Panc1 (cell line): ENCODE measurements at regions not wholly inside any gene's neighbourhood (a gene's known extent, or its start where the extent isn't known, plus 50 kb on each side); places are given as distances from the start of the nearest gene placed in this dataset.

Experiments used
- ATAC-seq: fragments of 200-7000 bp; cut with Tn5 transposase; 2 replicates; pipeline ENCODE4 v1.9.1; 2020; ENCODE audit warnings: mild to moderate bottlenecking, moderate library complexity
- BruUV-seq: library from RNA; stranded (reverse); fragments of 400-500 nt; replicated peaks from 2 replicates; lab custom pipeline; 2021; lab: Mats Ljungman, UMichigan
- CTCF ChIA-PET: fragments of 300-600 bp; sonication (Branson Sonifier 250); formaldehyde crosslinking; loops from one replicate; lab custom pipeline; 2022; ENCODE audit warnings: antibody characterized with exemption; lab: Charles Lee
- POLR2A ChIA-PET: fragments of 300-600 bp; sonication (Branson Sonifier 250); formaldehyde crosslinking; loops from one replicate; lab custom pipeline; 2022; ENCODE audit warnings: antibody characterized with exemption; lab: Charles Lee
- DNase-seq: peaks from one replicate; pipeline ENCODE4 v3.0.0-alpha.2; 2010; ENCODE audit warnings: low read depth, low spot score
- H3K27ac ChIP-seq: 2 replicates; pipeline ENCODE4 v1.5.1; 2011; ENCODE audit warnings: mild to moderate bottlenecking, low read length, inconsistent platforms
- H3K27me3 ChIP-seq: fragments of 200-500 bp; sonication (Bioruptor generic); 2 replicates; pipeline ENCODE4 v1.6.0; 2014; ENCODE audit warnings: low read length, inconsistent platforms; ENCODE audit not compliant: control insufficient read depth, insufficient read depth
- H3K36me3 ChIP-seq: fragments of 200-500 bp; sonication (Bioruptor generic); 2 replicates; pipeline ENCODE4 v1.5.1; 2014; ENCODE audit warnings: inconsistent platforms, mild to moderate bottlenecking, low read length, moderate library complexity; ENCODE audit not compliant: control insufficient read depth, insufficient read depth
- H3K4me1 ChIP-seq: 2 replicates; pipeline ENCODE4 v1.5.1; 2011; ENCODE audit warnings: inconsistent platforms, mild to moderate bottlenecking, low read length, moderate library complexity; ENCODE audit not compliant: control insufficient read depth, insufficient read depth
- H3K4me3 ChIP-seq, 2 experiments: 2 replicates each; pipeline ENCODE4 v1.5.1; 2011 to 2012; ENCODE audit warnings: low read depth in 2 of 2, low read length in 2 of 2, mild to moderate bottlenecking in 2 of 2, inconsistent platforms in 1 of 2, moderate library complexity in 1 of 2
- H3K9me3 ChIP-seq: fragments of 200-500 bp; sonication (Bioruptor generic); 2 replicates; pipeline ENCODE4 v1.5.1; 2014; ENCODE audit warnings: low read depth, mild to moderate bottlenecking, inconsistent platforms, low read length, moderate library complexity; ENCODE audit not compliant: control insufficient read depth, insufficient read depth
- CTCF ChIP-seq: fragments of 450-650 bp; IDR thresholded peaks from 2 replicates; pipeline ENCODE4 v1.5.1; 2017; ENCODE audit warnings: mild to moderate bottlenecking
- POLR2AphosphoS5 ChIP-seq: IDR thresholded peaks from 2 replicates; pipeline ENCODE4 v1.6.1; 2012; ENCODE audit warnings: mild to moderate bottlenecking, low read depth, low read length, moderate library complexity
- REST ChIP-seq, 2 experiments: IDR thresholded peaks; 2 replicates each; pipeline ENCODE4 v1.6.1; 2011 to 2012; ENCODE audit warnings: low read depth in 2 of 2, control low read depth in 1 of 2, low read length in 1 of 2, mild to moderate bottlenecking in 1 of 2, moderate library complexity in 1 of 2; ENCODE audit not compliant: insufficient read depth in 1 of 2
- SIN3A ChIP-seq: IDR thresholded peaks from 2 replicates; pipeline ENCODE4 v1.6.1; 2012; ENCODE audit warnings: low read depth, mild to moderate bottlenecking, low read length, moderate library complexity, borderline replicate concordance; ENCODE audit not compliant: insufficient read depth
- TCF7L2 ChIP-seq: IDR thresholded peaks from 2 replicates; pipeline ENCODE4 v1.6.1; 2011; ENCODE audit warnings: mild to moderate bottlenecking, low read depth, low read length, inconsistent platforms
- in situ Hi-C: cut with HindIII; loops from 2 replicates; pipeline ENCODE4 v1.10.0; 2016; ENCODE audit warnings: low sequenced_read_pairs, low pct_unique_long_range_greater_than_20kb
- intact Hi-C: fragments of 100-400 bp; cut with micrococcal nuclease; formaldehyde crosslinking; loops from one replicate; pipeline ENCODE4 v1.10.0; 2022; ENCODE audit not compliant: unreplicated experiment

- DNase-seq (no peak), ATAC-seq (no peak)
- Histone ChIP-seq H3K9me3 (no peaks in the 10 kb centered on the region), H3K4me3 (no peak overlapping the region), H3K4me1 (no peaks in the 10 kb centered on the region), H3K27me3 (no peaks in the 10 kb centered on the region), H3K27ac (no peak overlapping the region), H3K36me3 (no peaks in the 10 kb centered on the region)
- intact Hi-C loops: no loop called here
- no TSS peak for BruUV-seq
- in situ Hi-C loops: no loop called here
- ChIA-PET CTCF (no interaction called here), POLR2A (no interaction called here)
- TF ChIP-seq TCF7L2 (no peak), CTCF (no peak), POLR2AphosphoS5 (no peak), REST (IDR thresholded peaks at IDR 0.05; ENCODE audit: insufficient read depth in 1 of 2, low read depth in 2 of 2, low read length in 1 of 2) (no peak), SIN3A (no peak)
Measured at GRCh38 chr2:193566886-193567285, 1372.2 kb upstream of the TMEFF2 start.

GRCh38 chr2:193566276-193566675 lies 1371.5 kb upstream of the TMEFF2 start:
- no peaks in the 10 kb centered on the region for H3K27me3 ChIP-seq
- in situ Hi-C loops (no loop called here), intact Hi-C loops (no loop called here)
- TF ChIP-seq SIN3A: no peak
- TF ChIP-seq REST (IDR thresholded peaks at IDR 0.05; ENCODE audit: insufficient read depth in 1 of 2, low read depth in 2 of 2, low read length in 1 of 2): no peak
- H3K9me3 ChIP-seq: no peaks in the 10 kb centered on the region
- no TSS peak for BruUV-seq
- ChIA-PET CTCF (no interaction called here), POLR2A (no interaction called here)
- no peak overlapping the region for H3K4me3 ChIP-seq
- no peaks in the 10 kb centered on the region for H3K36me3 ChIP-seq
- DNase-seq (no peak), ATAC-seq (no peak)
- no peaks in the 10 kb centered on the region for H3K4me1 ChIP-seq
- H3K27ac ChIP-seq: no peak overlapping the region
